ENCODE measurements at regions not wholly inside any gene's neighbourhood (a gene's known extent, or its start where the extent isn't known, plus 50 kb on each side); places are given as distances from the start of the nearest gene placed in this dataset.

- Histone ChIP-seq H3K27me3 (no peaks in the 10 kb centered on the region), H3K4me1 (no peaks in the 10 kb centered on the region), H3K27ac (no peak overlapping the region), H3K36me3 (no peaks in the 10 kb centered on the region), H3K4me3 (no peak overlapping the region), H3K9me3 (no peaks in the 10 kb centered on the region)
- intact Hi-C loops (cut with DNase I), result no loop called here
- DNase-seq, result no peak
- TF ChIP-seq, protein P1, sequence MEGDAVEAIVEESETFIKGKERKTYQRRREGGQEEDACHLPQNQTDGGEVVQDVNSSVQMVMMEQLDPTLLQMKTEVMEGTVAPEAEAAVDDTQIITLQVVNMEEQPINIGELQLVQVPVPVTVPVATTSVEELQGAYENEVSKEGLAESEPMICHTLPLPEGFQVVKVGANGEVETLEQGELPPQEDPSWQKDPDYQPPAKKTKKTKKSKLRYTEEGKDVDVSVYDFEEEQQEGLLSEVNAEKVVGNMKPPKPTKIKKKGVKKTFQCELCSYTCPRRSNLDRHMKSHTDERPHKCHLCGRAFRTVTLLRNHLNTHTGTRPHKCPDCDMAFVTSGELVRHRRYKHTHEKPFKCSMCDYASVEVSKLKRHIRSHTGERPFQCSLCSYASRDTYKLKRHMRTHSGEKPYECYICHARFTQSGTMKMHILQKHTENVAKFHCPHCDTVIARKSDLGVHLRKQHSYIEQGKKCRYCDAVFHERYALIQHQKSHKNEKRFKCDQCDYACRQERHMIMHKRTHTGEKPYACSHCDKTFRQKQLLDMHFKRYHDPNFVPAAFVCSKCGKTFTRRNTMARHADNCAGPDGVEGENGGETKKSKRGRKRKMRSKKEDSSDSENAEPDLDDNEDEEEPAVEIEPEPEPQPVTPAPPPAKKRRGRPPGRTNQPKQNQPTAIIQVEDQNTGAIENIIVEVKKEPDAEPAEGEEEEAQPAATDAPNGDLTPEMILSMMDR (IDR thresholded peaks at IDR 0.05), result no peak
- no peak for ATAC-seq
These were observed 80.8 kb upstream of the RAB4A start for GRCh38 chr1:229190057-229190575.

DNA sequence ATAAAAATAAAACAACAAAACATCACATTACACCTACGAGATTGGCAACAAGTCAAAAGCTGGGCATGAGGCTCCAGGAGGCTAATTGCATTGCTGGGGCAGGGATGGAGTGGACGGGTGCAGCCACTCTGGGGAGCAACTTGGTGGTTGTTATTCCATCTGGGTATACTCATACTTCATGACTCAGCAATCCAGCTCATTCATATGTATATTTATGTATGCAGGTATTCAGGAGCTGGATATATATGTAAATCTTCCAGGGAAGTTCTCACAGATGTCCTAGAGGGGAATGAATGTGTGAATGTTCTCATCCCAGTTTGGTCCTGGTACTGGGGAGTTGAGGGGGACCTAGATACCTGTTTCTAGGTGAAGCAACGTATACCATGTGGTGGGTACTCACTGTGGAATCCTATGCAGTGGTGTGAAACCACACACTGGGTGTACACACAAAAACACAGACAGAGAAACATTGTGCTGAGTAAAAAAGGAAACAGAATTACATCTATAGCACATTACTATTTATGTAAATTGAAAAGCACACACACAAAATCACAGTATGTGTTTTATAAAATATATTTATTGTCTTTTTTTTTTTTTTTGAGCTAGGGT, 79.7 kb upstream of the RAB4A start:
- H3K4me3 ChIP-seq, result no peak overlapping the region
- no peaks in the 10 kb centered on the region for H3K36me3 ChIP-seq
- H3K27ac ChIP-seq, result no peak overlapping the region
- DNase-seq (no peak), ATAC-seq (no peak)
- H3K9me3 ChIP-seq, result no peaks in the 10 kb centered on the region
- H3K27me3 ChIP-seq, result no peaks in the 10 kb centered on the region
- intact Hi-C loops (cut with DNase I), result no loop called here
- TF ChIP-seq, protein P1 (IDR thresholded peaks at IDR 0.05), result no peak
- no peaks in the 10 kb centered on the region for H3K4me1 ChIP-seq

DNA sequence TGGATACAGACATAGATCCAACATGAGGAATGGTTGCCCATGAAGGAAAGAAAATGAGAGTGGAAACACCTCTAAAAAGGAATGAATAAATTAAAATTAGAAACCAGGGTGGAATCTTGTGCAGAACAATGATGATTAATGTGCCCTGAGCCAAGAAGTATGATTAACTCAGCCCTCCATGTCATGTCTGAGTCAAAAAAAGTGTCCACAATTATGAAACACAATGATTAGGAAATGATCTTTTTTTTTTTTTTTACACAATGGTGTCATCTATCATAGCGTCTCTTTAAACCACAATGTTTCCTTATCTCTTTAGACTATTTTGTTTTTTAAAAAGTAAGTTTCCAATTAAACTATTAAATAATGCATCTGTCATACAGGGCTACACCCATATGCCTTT, 78.9 kb upstream of the RAB4A start:
- TF ChIP-seq, protein P1 (IDR thresholded peaks at IDR 0.05), result no peak
- DNase-seq (no peak), ATAC-seq (peak; percentile 53)
- Histone ChIP-seq H3K9me3 (no peaks in the 10 kb centered on the region), H3K4me3 (no peak overlapping the region), H3K27ac (no peak overlapping the region), H3K36me3 (no peaks in the 10 kb centered on the region), H3K27me3 (no peaks in the 10 kb centered on the region), H3K4me1 (no peaks in the 10 kb centered on the region)
- intact Hi-C loops (cut with DNase I), result no loop called here

GRCh38 chr1:229192853-229193252, 78.1 kb upstream of the RAB4A start:
- intact Hi-C loops (cut with DNase I), result no loop called here
- no peaks in the 10 kb centered on the region for H3K4me1 ChIP-seq
- H3K4me3 ChIP-seq, result no peak overlapping the region
- no peaks in the 10 kb centered on the region for H3K36me3 ChIP-seq
- no peaks in the 10 kb centered on the region for H3K27me3 ChIP-seq
- TF ChIP-seq, protein P1 (IDR thresholded peaks at IDR 0.05), result no peak
- ATAC-seq, result no peak
- no peaks in the 10 kb centered on the region for H3K9me3 ChIP-seq
- DNase-seq, result no peak
- H3K27ac ChIP-seq, result no peak overlapping the region

DNA sequence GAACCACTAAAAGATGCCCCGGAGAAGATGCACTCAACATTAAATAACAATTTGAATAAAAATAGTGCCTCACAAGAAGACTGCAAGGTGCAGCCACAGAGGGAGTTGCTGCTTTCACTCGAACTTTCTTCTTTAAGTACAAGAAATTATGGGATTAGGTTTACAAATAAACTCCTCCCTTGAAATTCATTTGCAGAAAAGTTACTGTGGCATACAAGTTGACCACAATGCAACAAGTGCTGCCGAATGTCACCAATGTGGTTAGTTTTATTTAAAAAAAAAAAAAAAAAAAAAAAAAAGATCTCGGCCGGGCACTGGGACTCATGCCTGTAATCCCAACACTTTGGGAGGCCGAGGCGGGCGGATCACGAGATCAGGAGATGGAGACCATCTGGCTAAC, 76.8 kb upstream of the RAB4A start:
- no peaks in the 10 kb centered on the region for H3K36me3 ChIP-seq
- ATAC-seq, result no peak
- H3K27me3 ChIP-seq, result no peaks in the 10 kb centered on the region
- H3K4me3 ChIP-seq, result no peak overlapping the region
- TF ChIP-seq, protein P1 (IDR thresholded peaks at IDR 0.05), result no peak
- no peaks in the 10 kb centered on the region for H3K4me1 ChIP-seq
- no peak for DNase-seq
- intact Hi-C loops (cut with DNase I), result no loop called here
- H3K9me3 ChIP-seq, result no peaks in the 10 kb centered on the region
- no peak overlapping the region for H3K27ac ChIP-seq

DNA sequence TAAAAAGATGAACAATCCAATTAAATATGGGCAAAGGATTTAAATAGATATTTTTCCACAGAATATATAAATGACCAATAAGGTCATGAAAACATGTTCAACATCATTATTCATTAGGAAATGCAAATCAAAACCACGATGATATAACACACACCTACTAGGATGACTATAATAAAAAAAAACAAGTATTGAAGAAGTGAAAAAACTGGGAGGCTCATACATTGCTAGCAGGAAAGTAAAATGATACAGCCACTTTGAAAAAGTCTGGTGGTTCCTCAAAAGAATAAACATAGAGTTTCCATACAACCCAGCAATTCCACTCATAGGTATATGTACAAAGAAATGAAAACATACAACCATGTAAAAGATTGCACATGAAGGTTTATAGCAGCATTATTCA, 75.7 kb upstream of the RAB4A start:
- no peak overlapping the region for H3K27ac ChIP-seq
- H3K4me3 ChIP-seq, result no peak overlapping the region
- intact Hi-C loops (cut with DNase I), result no loop called here
- TF ChIP-seq, protein P1 (IDR thresholded peaks at IDR 0.05), result no peak
- H3K27me3 ChIP-seq, result no peaks in the 10 kb centered on the region
- ATAC-seq, result no peak
- no peak for DNase-seq
- no peaks in the 10 kb centered on the region for H3K9me3 ChIP-seq
- no peaks in the 10 kb centered on the region for H3K36me3 ChIP-seq
- peaks cover 4% of the 10 kb centered on the region for H3K4me1 ChIP-seq

All from upper lobe of right lung (tissue), 1 donor.